ENCODE measurements at regions not wholly inside any gene's neighbourhood (a gene's known extent, or its start where the extent isn't known, plus 50 kb on each side); places are given as distances from the start of the nearest gene placed in this dataset.

DNA sequence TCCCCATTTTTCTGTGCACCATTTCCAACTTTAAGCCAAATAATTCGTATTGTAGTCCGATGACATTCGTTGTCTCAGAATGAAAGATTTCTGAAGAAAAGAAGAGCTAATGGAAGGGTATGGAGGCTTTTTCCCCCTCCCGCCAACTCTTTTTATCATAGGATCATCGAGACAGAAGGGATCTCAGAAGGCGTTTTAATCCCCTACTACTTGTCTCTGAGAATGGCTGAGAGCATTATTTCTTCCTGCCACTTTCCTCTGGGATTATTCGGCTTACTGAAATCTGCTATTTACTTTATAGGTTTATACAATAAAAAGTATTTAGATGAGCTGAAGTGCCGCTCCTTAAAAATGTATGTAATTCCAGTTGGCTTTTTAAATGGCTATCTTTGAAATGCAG lies 789.8 kb downstream of the EDEM1 start:
- TF ChIP-seq, protein P1, sequence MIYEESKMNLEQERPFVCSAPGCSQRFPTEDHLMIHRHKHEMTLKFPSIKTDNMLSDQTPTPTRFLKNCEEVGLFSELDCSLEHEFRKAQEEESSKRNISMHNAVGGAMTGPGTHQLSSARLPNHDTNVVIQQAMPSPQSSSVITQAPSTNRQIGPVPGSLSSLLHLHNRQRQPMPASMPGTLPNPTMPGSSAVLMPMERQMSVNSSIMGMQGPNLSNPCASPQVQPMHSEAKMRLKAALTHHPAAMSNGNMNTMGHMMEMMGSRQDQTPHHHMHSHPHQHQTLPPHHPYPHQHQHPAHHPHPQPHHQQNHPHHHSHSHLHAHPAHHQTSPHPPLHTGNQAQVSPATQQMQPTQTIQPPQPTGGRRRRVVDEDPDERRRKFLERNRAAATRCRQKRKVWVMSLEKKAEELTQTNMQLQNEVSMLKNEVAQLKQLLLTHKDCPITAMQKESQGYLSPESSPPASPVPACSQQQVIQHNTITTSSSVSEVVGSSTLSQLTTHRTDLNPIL (CRISPR knock-in tag; IDR thresholded peaks at IDR 0.05; ENCODE audit: low read depth), result no peak
- TF ChIP-seq ZC3H10 (CRISPR knock-in tag; IDR thresholded peaks at IDR 0.05) (no peak), ZNF565 (CRISPR knock-in tag; conservative IDR thresholded peaks at IDR 0.05; ENCODE audit: low read depth) (no peak), TOX (CRISPR knock-in tag; IDR thresholded peaks at IDR 0.05; ENCODE audit: borderline replicate concordance) (no peak), ZNF70 (CRISPR knock-in tag; IDR thresholded peaks at IDR 0.05) (no peak), ISL1 (CRISPR knock-in tag; IDR thresholded peaks at IDR 0.05) (no peak), PPARA (CRISPR knock-in tag; IDR thresholded peaks at IDR 0.05; ENCODE audit: borderline replicate concordance) (no peak), ARNTL (CRISPR knock-in tag; IDR thresholded peaks at IDR 0.05; ENCODE audit: borderline replicate concordance, low read depth) (no peak), ZFP30 (CRISPR knock-in tag; IDR thresholded peaks at IDR 0.05) (no peak), RARB (CRISPR knock-in tag; IDR thresholded peaks at IDR 0.05) (no peak), CSDC2 (CRISPR knock-in tag; IDR thresholded peaks at IDR 0.05) (no peak), PATZ1 (CRISPR knock-in tag; IDR thresholded peaks at IDR 0.05; ENCODE audit: borderline replicate concordance) (no peak), GLIS3 (CRISPR knock-in tag; IDR thresholded peaks at IDR 0.05) (no peak)
- TF ChIP-seq, protein P2, sequence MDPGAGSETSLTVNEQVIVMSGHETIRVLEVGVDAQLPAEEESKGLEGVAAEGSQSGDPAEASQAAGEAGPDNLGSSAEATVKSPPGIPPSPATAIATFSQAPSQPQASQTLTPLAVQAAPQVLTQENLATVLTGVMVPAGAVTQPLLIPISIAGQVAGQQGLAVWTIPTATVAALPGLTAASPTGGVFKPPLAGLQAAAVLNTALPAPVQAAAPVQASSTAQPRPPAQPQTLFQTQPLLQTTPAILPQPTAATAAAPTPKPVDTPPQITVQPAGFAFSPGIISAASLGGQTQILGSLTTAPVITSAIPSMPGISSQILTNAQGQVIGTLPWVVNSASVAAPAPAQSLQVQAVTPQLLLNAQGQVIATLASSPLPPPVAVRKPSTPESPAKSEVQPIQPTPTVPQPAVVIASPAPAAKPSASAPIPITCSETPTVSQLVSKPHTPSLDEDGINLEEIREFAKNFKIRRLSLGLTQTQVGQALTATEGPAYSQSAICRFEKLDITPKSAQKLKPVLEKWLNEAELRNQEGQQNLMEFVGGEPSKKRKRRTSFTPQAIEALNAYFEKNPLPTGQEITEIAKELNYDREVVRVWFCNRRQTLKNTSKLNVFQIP (CRISPR knock-in tag; IDR thresholded peaks at IDR 0.05; ENCODE audit: borderline replicate concordance, low read depth), result no peak
